ENCODE measurements at regions not wholly inside any gene's neighbourhood (a gene's known extent, or its start where the extent isn't known, plus 50 kb on each side); places are given as distances from the start of the nearest gene placed in this dataset.

DNA sequence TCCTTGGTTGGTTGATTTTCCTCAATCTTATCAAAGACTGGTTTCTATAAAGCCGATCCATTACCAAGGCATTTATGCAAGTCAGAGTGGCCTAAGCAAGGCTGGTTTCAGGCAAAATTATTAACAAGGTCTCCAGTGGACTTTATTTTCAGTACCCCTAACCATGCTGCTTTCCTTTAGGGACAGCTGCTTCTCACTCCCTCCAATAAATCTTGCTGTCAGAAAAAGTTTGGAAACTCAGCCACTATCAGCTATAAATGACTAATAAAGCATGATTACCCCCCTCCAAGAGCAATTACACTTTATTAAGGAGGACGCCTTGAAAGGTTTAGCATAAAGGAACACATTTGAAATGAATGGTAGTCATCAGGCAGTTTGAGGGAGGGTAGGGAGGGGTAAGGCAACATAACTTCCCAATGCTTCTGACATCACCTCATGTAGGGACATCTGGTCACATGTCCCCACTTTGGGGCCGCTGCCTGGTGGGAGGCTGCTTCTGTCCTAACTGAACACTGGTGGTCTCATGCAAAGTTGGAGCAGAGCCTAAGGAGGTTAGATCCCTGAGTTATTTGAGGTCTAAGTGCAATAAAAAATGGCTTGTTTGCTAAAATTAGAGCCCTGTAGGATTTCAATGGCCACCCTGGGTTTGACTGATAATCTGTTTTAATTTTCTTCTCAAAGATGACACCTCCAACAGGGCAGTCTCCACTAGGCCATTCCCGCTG, 58.0 kb upstream of the TMEM178A start:
- no TSS peak for BruUV-seq (replicated peaks)
- H3K4me3 ChIP-seq (ENCODE audit: low read depth, low read length, poor library complexity, severe bottlenecking): no peak overlapping the region
- no peaks in the 10 kb centered on the region for H3K4me1 ChIP-seq (ENCODE audit: insufficient read depth, low read length, poor library complexity, severe bottlenecking)
- H3K27me3 ChIP-seq (replicated peaks; ENCODE audit: insufficient read depth, low read depth, low read length, poor library complexity): no peaks in the 10 kb centered on the region
- H3K36me3 ChIP-seq (ENCODE audit: insufficient read depth, low read length, poor library complexity, severe bottlenecking): no peaks in the 10 kb centered on the region
- no peak overlapping the region for H3K27ac ChIP-seq (ENCODE audit: low read depth, low read length, poor library complexity, severe bottlenecking)
- no peaks in the 10 kb centered on the region for H3K9me3 ChIP-seq (ENCODE audit: low read depth, low read length, poor library complexity, severe bottlenecking)
- ChIA-PET POLR2A (ENCODE audit: low non-redundant PET) (no interaction called here), CTCF (interaction anchor here (1.0 kb wide), 1 partner anchor 14 kb away, joined by 4 read pairs; no protein-coding TSS in a partner anchor)
- peak; percentile 14 for DNase-seq (ENCODE audit: low spot score)
- intact Hi-C loops (cut with micrococcal nuclease; ENCODE audit: unreplicated experiment): no loop called here
- TF ChIP-seq, protein P1, sequence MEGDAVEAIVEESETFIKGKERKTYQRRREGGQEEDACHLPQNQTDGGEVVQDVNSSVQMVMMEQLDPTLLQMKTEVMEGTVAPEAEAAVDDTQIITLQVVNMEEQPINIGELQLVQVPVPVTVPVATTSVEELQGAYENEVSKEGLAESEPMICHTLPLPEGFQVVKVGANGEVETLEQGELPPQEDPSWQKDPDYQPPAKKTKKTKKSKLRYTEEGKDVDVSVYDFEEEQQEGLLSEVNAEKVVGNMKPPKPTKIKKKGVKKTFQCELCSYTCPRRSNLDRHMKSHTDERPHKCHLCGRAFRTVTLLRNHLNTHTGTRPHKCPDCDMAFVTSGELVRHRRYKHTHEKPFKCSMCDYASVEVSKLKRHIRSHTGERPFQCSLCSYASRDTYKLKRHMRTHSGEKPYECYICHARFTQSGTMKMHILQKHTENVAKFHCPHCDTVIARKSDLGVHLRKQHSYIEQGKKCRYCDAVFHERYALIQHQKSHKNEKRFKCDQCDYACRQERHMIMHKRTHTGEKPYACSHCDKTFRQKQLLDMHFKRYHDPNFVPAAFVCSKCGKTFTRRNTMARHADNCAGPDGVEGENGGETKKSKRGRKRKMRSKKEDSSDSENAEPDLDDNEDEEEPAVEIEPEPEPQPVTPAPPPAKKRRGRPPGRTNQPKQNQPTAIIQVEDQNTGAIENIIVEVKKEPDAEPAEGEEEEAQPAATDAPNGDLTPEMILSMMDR (conservative IDR thresholded peaks at IDR 0.05; ENCODE audit: low read depth, low read length): no peak
- no peak for TF ChIP-seq EZH2 (IDR thresholded peaks at IDR 0.05; ENCODE audit: borderline replicate concordance, low read depth, low read length, poor library complexity, severe bottlenecking)

DNA sequence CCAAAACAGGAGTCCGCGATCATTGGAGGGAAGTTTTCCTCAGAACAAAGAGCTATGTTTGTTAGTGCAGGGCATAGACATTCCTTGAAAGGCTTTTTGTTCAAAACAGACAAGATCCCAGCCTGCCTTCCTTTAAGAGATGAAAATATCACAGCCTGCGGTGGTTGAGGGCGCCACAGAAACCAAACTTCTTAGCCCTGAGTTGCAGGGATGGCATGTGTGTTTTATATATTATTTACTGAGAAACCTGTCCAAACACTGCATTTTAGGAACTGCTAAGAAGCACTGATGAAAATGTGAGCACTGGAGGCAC, 57.5 kb upstream of the TMEM178A start:
- no peak for DNase-seq (ENCODE audit: low spot score)
- Histone ChIP-seq H3K4me3 (ENCODE audit: low read depth, low read length, poor library complexity, severe bottlenecking) (no peak overlapping the region), H3K27ac (ENCODE audit: low read depth, low read length, poor library complexity, severe bottlenecking) (no peak overlapping the region), H3K36me3 (ENCODE audit: insufficient read depth, low read length, poor library complexity, severe bottlenecking) (no peaks in the 10 kb centered on the region), H3K9me3 (ENCODE audit: low read depth, low read length, poor library complexity, severe bottlenecking) (no peaks in the 10 kb centered on the region), H3K4me1 (ENCODE audit: insufficient read depth, low read length, poor library complexity, severe bottlenecking) (no peaks in the 10 kb centered on the region), H3K27me3 (replicated peaks; ENCODE audit: insufficient read depth, low read depth, low read length, poor library complexity) (no peaks in the 10 kb centered on the region)
- BruUV-seq (replicated peaks): no TSS peak
- no peak for TF ChIP-seq EZH2 (IDR thresholded peaks at IDR 0.05; ENCODE audit: borderline replicate concordance, low read depth, low read length, poor library complexity, severe bottlenecking)
- TF ChIP-seq, protein P1 (conservative IDR thresholded peaks at IDR 0.05; ENCODE audit: low read depth, low read length): no peak
- intact Hi-C loops (cut with micrococcal nuclease; ENCODE audit: unreplicated experiment): no loop called here
- CTCF ChIA-PET: interaction anchor here (1.0 kb wide), 1 partner anchor 14 kb away, joined by 4 read pairs; no protein-coding TSS in a partner anchor
- POLR2A ChIA-PET (ENCODE audit: low non-redundant PET): no interaction called here

DNA sequence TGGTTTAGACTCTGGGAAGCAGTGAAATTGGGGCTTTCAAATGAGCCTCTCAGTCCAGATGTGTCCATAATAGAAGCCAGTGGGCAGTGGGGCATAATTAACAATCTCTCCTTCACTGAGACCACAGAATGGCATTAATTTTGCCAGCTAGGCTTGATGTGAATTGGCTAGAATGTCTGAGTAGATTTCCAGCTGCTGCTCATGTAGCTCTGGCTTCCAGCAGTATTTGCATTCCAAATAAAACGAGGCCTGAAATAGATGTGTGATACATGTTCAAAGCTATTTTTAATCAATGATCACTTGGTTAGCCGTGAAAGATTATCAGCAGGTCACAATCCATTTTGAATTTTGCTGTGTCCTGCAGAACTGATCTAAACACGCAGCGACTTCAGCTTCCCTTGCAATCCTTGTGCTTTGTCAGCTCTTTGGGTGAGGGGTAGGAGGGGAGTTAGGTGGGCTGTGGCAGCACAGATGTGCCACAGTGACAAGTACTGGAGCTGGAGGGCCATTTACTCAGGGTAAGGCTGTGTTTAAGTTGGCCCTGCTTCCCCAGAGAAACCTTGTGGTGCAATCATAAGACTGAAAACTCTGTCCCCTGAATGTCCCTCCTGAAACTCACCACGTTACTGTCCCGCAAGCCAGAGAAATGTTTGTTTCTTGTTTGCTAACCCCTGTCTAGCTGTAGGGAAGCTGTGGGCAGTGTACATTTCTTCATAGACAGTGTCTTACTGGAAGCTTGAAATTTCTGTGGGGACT, 56.9 kb upstream of the TMEM178A start:
- Histone ChIP-seq H3K9me3 (ENCODE audit: low read depth, low read length, poor library complexity, severe bottlenecking) (no peaks in the 10 kb centered on the region), H3K27me3 (replicated peaks; ENCODE audit: insufficient read depth, low read depth, low read length, poor library complexity) (no peaks in the 10 kb centered on the region), H3K27ac (ENCODE audit: low read depth, low read length, poor library complexity, severe bottlenecking) (no peak overlapping the region), H3K4me1 (ENCODE audit: insufficient read depth, low read length, poor library complexity, severe bottlenecking) (no peaks in the 10 kb centered on the region), H3K4me3 (ENCODE audit: low read depth, low read length, poor library complexity, severe bottlenecking) (no peak overlapping the region), H3K36me3 (ENCODE audit: insufficient read depth, low read length, poor library complexity, severe bottlenecking) (no peaks in the 10 kb centered on the region)
- ChIA-PET POLR2A (ENCODE audit: low non-redundant PET) (no interaction called here), CTCF (no interaction called here)
- TF ChIP-seq, protein P1 (conservative IDR thresholded peaks at IDR 0.05; ENCODE audit: low read depth, low read length): no peak
- no peak for TF ChIP-seq EZH2 (IDR thresholded peaks at IDR 0.05; ENCODE audit: borderline replicate concordance, low read depth, low read length, poor library complexity, severe bottlenecking)
- no TSS peak for BruUV-seq (replicated peaks)
- no peak for DNase-seq (ENCODE audit: low spot score)
- intact Hi-C loops (cut with micrococcal nuclease; ENCODE audit: unreplicated experiment): no loop called here

Data from A673 (cell line).